Loucy (cell line): ENCODE measurements at regions not wholly inside any gene's neighbourhood (a gene's known extent, or its start where the extent isn't known, plus 50 kb on each side); places are given as distances from the start of the nearest gene placed in this dataset.

ENCODE experiments used
- EZH2phosphoT487 ChIP-seq: fragments of 200-600 bp; IDR thresholded peaks from 2 replicates; pipeline ENCODE4 v1.6.1; 2018; ENCODE audit warnings: antibody characterized with exemption, mild to moderate bottlenecking, moderate library complexity, borderline replicate concordance
- TF ChIP-seq, protein P1 (sequence below): fragments of 200-600 bp; sonication (generic); conservative IDR thresholded peaks from 2 replicates; pipeline ENCODE4 v1.5.1; 2014; ENCODE audit warnings: mild to moderate bottlenecking, antibody characterized with exemption, low read length

DNA sequence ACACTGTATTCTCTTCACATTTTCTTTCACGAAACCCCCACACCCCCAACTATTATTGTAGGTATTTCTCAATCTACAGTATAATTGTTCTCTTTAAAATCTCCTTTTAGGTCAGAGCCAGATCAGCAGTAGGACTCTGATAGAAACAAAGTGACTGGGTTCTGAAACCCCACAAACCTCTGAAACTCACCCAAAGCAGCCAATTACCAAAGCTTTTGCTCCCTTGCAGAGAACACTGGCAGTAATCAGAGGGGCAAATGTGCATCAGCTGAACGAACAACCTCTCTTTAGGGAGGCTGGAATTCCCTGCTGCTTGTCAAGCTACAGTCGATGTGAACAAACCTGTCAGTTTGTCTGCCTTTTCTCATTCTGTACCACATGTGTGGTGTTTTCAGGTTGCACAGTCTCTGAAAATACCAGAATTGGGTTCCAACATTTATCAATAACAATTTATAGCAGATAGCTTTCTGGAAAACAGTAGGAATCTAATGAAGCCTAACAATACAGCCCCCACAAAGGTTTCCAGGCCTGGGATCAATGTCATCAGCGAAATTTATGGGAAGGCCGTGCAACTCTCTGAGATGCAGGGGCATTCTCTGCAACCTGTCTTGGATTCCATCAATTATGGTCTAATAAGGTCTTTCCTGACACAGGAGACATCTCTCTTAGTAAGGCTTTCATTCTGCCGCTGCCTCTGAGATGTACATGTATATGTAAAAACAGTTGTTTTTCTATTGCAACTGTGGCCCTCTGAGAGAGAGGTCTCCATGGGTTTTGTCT is 395.9 kb downstream of the GPAT3 start:
- TF ChIP-seq, protein P1, sequence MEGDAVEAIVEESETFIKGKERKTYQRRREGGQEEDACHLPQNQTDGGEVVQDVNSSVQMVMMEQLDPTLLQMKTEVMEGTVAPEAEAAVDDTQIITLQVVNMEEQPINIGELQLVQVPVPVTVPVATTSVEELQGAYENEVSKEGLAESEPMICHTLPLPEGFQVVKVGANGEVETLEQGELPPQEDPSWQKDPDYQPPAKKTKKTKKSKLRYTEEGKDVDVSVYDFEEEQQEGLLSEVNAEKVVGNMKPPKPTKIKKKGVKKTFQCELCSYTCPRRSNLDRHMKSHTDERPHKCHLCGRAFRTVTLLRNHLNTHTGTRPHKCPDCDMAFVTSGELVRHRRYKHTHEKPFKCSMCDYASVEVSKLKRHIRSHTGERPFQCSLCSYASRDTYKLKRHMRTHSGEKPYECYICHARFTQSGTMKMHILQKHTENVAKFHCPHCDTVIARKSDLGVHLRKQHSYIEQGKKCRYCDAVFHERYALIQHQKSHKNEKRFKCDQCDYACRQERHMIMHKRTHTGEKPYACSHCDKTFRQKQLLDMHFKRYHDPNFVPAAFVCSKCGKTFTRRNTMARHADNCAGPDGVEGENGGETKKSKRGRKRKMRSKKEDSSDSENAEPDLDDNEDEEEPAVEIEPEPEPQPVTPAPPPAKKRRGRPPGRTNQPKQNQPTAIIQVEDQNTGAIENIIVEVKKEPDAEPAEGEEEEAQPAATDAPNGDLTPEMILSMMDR: no peak
- TF ChIP-seq EZH2phosphoT487: no peak
